BE2C (cell line): ENCODE measurements at regions not wholly inside any gene's neighbourhood (a gene's known extent, or its start where the extent isn't known, plus 50 kb on each side); places are given as distances from the start of the nearest gene placed in this dataset.

Experiments used
- DNase-seq: peaks from one replicate; pipeline ENCODE4 v3.0.0-alpha.2; 2020
- H3K27me3 ChIP-seq: fragments of 250-450 bp; sonication (Bioruptor Pico); 2 replicates; pipeline ENCODE4 v1.5.1; 2020; ENCODE audit warnings: mild to moderate bottlenecking
- H3K36me3 ChIP-seq: fragments of 250-450 bp; sonication (Bioruptor Pico); 2 replicates; pipeline ENCODE4 v1.5.1; 2020; ENCODE audit warnings: mild to moderate bottlenecking
- H3K4me1 ChIP-seq: fragments of 250-450 bp; sonication (Bioruptor Pico); 2 replicates; pipeline ENCODE4 v1.5.1; 2020
- H3K4me3 ChIP-seq: 2 replicates; pipeline ENCODE4 v1.5.1; 2011; ENCODE audit warnings: low read depth, low read length
- H3K9me3 ChIP-seq: fragments of 250-450 bp; sonication (Bioruptor Pico); 2 replicates; pipeline ENCODE4 v1.5.1; 2020
- CTCF ChIP-seq: IDR thresholded peaks from 2 replicates; pipeline ENCODE4 v1.5.1; 2012; ENCODE audit warnings: mild to moderate bottlenecking, low read depth, low read length

GRCh38 chr5:92946546-92946945, 634.5 kb downstream of the NR2F1-AS1 start:
- no peak for TF ChIP-seq CTCF
- Histone ChIP-seq H3K4me3 (no peak overlapping the region), H3K9me3 (no peaks in the 10 kb centered on the region), H3K4me1 (no peaks in the 10 kb centered on the region), H3K36me3 (no peaks in the 10 kb centered on the region), H3K27me3 (no peaks in the 10 kb centered on the region)
- DNase-seq, result no peak

- no peaks in the 10 kb centered on the region for H3K36me3 ChIP-seq
- H3K27me3 ChIP-seq, result no peaks in the 10 kb centered on the region
- DNase-seq, result no peak
- H3K9me3 ChIP-seq, result no peaks in the 10 kb centered on the region
- TF ChIP-seq CTCF, result no peak
- H3K4me3 ChIP-seq, result no peak overlapping the region
- H3K4me1 ChIP-seq, result no peaks in the 10 kb centered on the region
Measured at GRCh38 chr5:92945605-92946097, 635.4 kb downstream of the NR2F1-AS1 start.

- Histone ChIP-seq H3K4me3 (no peak overlapping the region), H3K4me1 (no peaks in the 10 kb centered on the region), H3K9me3 (no peaks in the 10 kb centered on the region), H3K27me3 (no peaks in the 10 kb centered on the region), H3K36me3 (no peaks in the 10 kb centered on the region)
- no peak for TF ChIP-seq CTCF
- DNase-seq, result no peak
Measured at GRCh38 chr5:92944903-92945604, 636.0 kb downstream of the NR2F1-AS1 start.

GRCh38 chr5:92944337-92944736, 636.7 kb downstream of the NR2F1-AS1 start:
- peaks cover 4% of the 10 kb centered on the region for H3K4me1 ChIP-seq
- TF ChIP-seq CTCF, result no peak
- no peaks in the 10 kb centered on the region for H3K27me3 ChIP-seq
- no peak overlapping the region for H3K4me3 ChIP-seq
- H3K36me3 ChIP-seq, result no peaks in the 10 kb centered on the region
- DNase-seq, result no peak
- no peaks in the 10 kb centered on the region for H3K9me3 ChIP-seq

GRCh38 chr5:92942762-92943161, 638.3 kb downstream of the NR2F1-AS1 start:
- H3K27me3 ChIP-seq, result no peaks in the 10 kb centered on the region
- DNase-seq, result no peak
- H3K36me3 ChIP-seq, result no peaks in the 10 kb centered on the region
- no peak for TF ChIP-seq CTCF
- no peak overlapping the region for H3K4me3 ChIP-seq
- H3K4me1 ChIP-seq, result peaks cover 10% of the 10 kb centered on the region
- H3K9me3 ChIP-seq, result no peaks in the 10 kb centered on the region

- no peaks in the 10 kb centered on the region for H3K9me3 ChIP-seq
- H3K4me3 ChIP-seq, result no peak overlapping the region
- H3K36me3 ChIP-seq, result no peaks in the 10 kb centered on the region
- no peak for DNase-seq
- H3K4me1 ChIP-seq, result peaks cover 10% of the 10 kb centered on the region
- H3K27me3 ChIP-seq, result no peaks in the 10 kb centered on the region
- no peak for TF ChIP-seq CTCF
Measured at GRCh38 chr5:92941806-92942205, 639.2 kb downstream of the NR2F1-AS1 start.
